ENCODE measurements at regions not wholly inside any gene's neighbourhood (a gene's known extent, or its start where the extent isn't known, plus 50 kb on each side); places are given as distances from the start of the nearest gene placed in this dataset.

DNA sequence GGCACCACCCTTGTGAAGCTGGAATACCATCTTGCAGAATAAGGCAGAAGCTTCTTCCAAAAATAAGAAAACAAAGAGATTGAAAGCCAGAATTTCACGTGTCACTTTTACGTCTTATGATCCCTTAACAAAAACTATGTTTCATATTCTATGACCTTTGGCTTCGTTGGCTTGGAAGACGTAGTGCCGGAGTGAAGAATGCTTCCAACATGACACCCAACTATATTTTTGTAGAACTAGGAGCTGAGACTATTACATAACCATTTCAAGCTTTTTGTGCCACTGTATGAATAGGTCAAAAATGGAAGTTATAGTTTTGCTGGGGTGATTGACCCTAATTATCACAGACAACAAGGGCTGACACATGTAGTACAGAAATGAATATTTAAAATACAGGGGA is 996.2 kb downstream of the ADGRL3 start:
- TF ChIP-seq EZH2phosphoT487 (IDR thresholded peaks at IDR 0.05; ENCODE audit: unreplicated experiment) (no peak), POLR2AphosphoS5 (IDR thresholded peaks at IDR 0.05; ENCODE audit: low read depth) (no peak), STAT1 (IDR thresholded peaks at IDR 0.05; ENCODE audit: unreplicated experiment) (no peak), REST (IDR thresholded peaks at IDR 0.05; ENCODE audit: unreplicated experiment) (no peak), EZH2 (IDR thresholded peaks at IDR 0.05; ENCODE audit: low read depth, unreplicated experiment) (no peak), ZNF331 (CRISPR knock-in tag; IDR thresholded peaks at IDR 0.05; ENCODE audit: low read depth) (no peak)
- TF ChIP-seq, protein P1, sequence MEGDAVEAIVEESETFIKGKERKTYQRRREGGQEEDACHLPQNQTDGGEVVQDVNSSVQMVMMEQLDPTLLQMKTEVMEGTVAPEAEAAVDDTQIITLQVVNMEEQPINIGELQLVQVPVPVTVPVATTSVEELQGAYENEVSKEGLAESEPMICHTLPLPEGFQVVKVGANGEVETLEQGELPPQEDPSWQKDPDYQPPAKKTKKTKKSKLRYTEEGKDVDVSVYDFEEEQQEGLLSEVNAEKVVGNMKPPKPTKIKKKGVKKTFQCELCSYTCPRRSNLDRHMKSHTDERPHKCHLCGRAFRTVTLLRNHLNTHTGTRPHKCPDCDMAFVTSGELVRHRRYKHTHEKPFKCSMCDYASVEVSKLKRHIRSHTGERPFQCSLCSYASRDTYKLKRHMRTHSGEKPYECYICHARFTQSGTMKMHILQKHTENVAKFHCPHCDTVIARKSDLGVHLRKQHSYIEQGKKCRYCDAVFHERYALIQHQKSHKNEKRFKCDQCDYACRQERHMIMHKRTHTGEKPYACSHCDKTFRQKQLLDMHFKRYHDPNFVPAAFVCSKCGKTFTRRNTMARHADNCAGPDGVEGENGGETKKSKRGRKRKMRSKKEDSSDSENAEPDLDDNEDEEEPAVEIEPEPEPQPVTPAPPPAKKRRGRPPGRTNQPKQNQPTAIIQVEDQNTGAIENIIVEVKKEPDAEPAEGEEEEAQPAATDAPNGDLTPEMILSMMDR (conservative IDR thresholded peaks at IDR 0.05; ENCODE audit: low read depth in 2 of 2): no peak
- TF ChIP-seq, protein P2, sequence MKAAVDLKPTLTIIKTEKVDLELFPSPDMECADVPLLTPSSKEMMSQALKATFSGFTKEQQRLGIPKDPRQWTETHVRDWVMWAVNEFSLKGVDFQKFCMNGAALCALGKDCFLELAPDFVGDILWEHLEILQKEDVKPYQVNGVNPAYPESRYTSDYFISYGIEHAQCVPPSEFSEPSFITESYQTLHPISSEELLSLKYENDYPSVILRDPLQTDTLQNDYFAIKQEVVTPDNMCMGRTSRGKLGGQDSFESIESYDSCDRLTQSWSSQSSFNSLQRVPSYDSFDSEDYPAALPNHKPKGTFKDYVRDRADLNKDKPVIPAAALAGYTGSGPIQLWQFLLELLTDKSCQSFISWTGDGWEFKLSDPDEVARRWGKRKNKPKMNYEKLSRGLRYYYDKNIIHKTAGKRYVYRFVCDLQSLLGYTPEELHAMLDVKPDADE (IDR thresholded peaks at IDR 0.05): no peak
